HepG2 (cell line): ENCODE measurements at regions not wholly inside any gene's neighbourhood (a gene's known extent, or its start where the extent isn't known, plus 50 kb on each side); places are given as distances from the start of the nearest gene placed in this dataset.

Source experiments
- ASH2L ChIP-seq: fragments of 300-600, 200-600 bp; sonication (generic); IDR thresholded peaks from 2 replicates; pipeline ENCODE4 v1.7.0; 2017; ENCODE audit warnings: low read depth, mild to moderate bottlenecking, moderate library complexity, mixed read lengths, low read length; ENCODE audit not compliant: insufficient read length
- DR1 ChIP-seq: sonication (generic); formaldehyde crosslinking; IDR thresholded peaks from 2 replicates; pipeline ENCODE4 v1.8.0; 2021; ENCODE audit warnings: mild to moderate bottlenecking, missing genetic modification reagents, inconsistent platforms
- FOXP1 ChIP-seq, 2 experiments: fragments of 450-650 bp in 1 of 2; IDR thresholded peaks; 2 replicates each; pipeline ENCODE4 v1.6.1; 2017 to 2018; ENCODE audit warnings: antibody characterized with exemption in 1 of 2
- GPBP1L1 ChIP-seq: sonication (generic); formaldehyde crosslinking; IDR thresholded peaks from 2 replicates; pipeline ENCODE4 v1.5.0; 2020; ENCODE audit warnings: mild to moderate bottlenecking, missing genetic modification reagents
- MIER2 ChIP-seq: IDR thresholded peaks from 2 replicates; pipeline ENCODE4 v1.6.1; 2016; ENCODE audit warnings: missing biosample characterization, missing genetic modification reagents
- NR0B2 ChIP-seq: sonication (generic); formaldehyde crosslinking; IDR thresholded peaks from 2 replicates; pipeline ENCODE4 v1.4.0; 2020; ENCODE audit warnings: mild to moderate bottlenecking, missing genetic modification reagents
- NR2F1 ChIP-seq, 2 experiments: fragments of 450-650 bp in 1 of 2; formaldehyde crosslinking in 1 of 2; IDR thresholded peaks; 2 replicates each; pipeline versions ENCODE4 v1.5.0 to v1.6.1; 2016 to 2020; ENCODE audit warnings: mild to moderate bottlenecking in 1 of 2, missing compliant biosample characterization in 1 of 2, missing genetic modification reagents in 1 of 2, moderate library complexity in 1 of 2
- PCBP1 ChIP-seq: fragments of 200-400 bp; formaldehyde crosslinking; IDR thresholded peaks from 2 replicates; pipeline ENCODE4 v1.6.1; 2017; ENCODE audit warnings: mild to moderate bottlenecking, low read depth, low read length, borderline replicate concordance
- SMARCC2 ChIP-seq: fragments of 450-650 bp; IDR thresholded peaks from 2 replicates; pipeline ENCODE4 v1.6.1; 2017; ENCODE audit warnings: antibody characterized with exemption, mild to moderate bottlenecking
- SP5 ChIP-seq: IDR thresholded peaks from 2 replicates; pipeline ENCODE4 v1.6.1; 2016; ENCODE audit warnings: low read depth, borderline replicate concordance
- ZFP1 ChIP-seq: IDR thresholded peaks from 2 replicates; pipeline ENCODE4 v1.6.1; 2016
- ZFP36L1 ChIP-seq: sonication (generic); formaldehyde crosslinking; IDR thresholded peaks from 2 replicates; pipeline ENCODE4 v1.8.0; 2022; ENCODE audit warnings: mild to moderate bottlenecking, missing genetic modification reagents, moderate library complexity
- ZHX1 ChIP-seq: sonication (generic); formaldehyde crosslinking; IDR thresholded peaks from 2 replicates; pipeline ENCODE4 v1.8.1; 2022; ENCODE audit warnings: low read depth, mild to moderate bottlenecking, missing genetic modification reagents
- ZNF205 ChIP-seq: IDR thresholded peaks from 2 replicates; pipeline ENCODE4 v1.6.1; 2018; ENCODE audit warnings: missing biosample characterization, missing genetic modification reagents
- ZNF329 ChIP-seq: sonication (generic); formaldehyde crosslinking; IDR thresholded peaks from 2 replicates; pipeline ENCODE4 v1.9.0; 2021; ENCODE audit warnings: low read depth, mild to moderate bottlenecking, missing genetic modification reagents
- ZNF34 ChIP-seq: sonication (generic); formaldehyde crosslinking; IDR thresholded peaks from 2 replicates; pipeline ENCODE4 v1.4.0; 2020; ENCODE audit warnings: mild to moderate bottlenecking, missing genetic modification reagents, borderline replicate concordance
- ZNF451 ChIP-seq: sonication (generic); formaldehyde crosslinking; IDR thresholded peaks from 2 replicates; pipeline ENCODE4 v1.5.0; 2020; ENCODE audit warnings: mild to moderate bottlenecking, missing genetic modification reagents
- ZNF503 ChIP-seq: sonication (generic); formaldehyde crosslinking; IDR thresholded peaks from 2 replicates; pipeline ENCODE4 v1.4.0; 2020; ENCODE audit warnings: missing genetic modification reagents
- ZNF691 ChIP-seq: sonication (generic); formaldehyde crosslinking; IDR thresholded peaks from 2 replicates; pipeline ENCODE4 v1.4.0; 2020; ENCODE audit warnings: missing genetic modification reagents, low read depth, mild to moderate bottlenecking, borderline replicate concordance
- ZNF747 ChIP-seq: sonication (generic); formaldehyde crosslinking; IDR thresholded peaks from 2 replicates; pipeline ENCODE4 v1.8.1; 2023; ENCODE audit warnings: missing genetic modification reagents, mild to moderate bottlenecking, borderline replicate concordance
- ZNF777 ChIP-seq: sonication (generic); formaldehyde crosslinking; IDR thresholded peaks from 2 replicates; pipeline ENCODE4 v1.4.0; 2020; ENCODE audit warnings: missing genetic modification reagents
- ZNF850 ChIP-seq: sonication (generic); formaldehyde crosslinking; conservative IDR thresholded peaks from 2 replicates; pipeline ENCODE4 v1.9.0; 2021; ENCODE audit warnings: mild to moderate bottlenecking, missing genetic modification reagents
- ZNF879 ChIP-seq: sonication (generic); formaldehyde crosslinking; IDR thresholded peaks from 2 replicates; pipeline ENCODE4 v1.8.1; 2023; ENCODE audit warnings: missing genetic modification reagents

- TF ChIP-seq ZNF34: no peak; the same call in 1 of the 2 replicates
- no peak for TF ChIP-seq ZNF205
- TF ChIP-seq ZHX1 (CRISPR knock-in tag): no peak
- TF ChIP-seq SP5 (CRISPR knock-in tag): peak; percentile 49; the same call in 1 of the 2 replicates
- no peak for TF ChIP-seq ZNF777
- TF ChIP-seq ZNF879 (CRISPR knock-in tag): no peak
- TF ChIP-seq ZNF747 (CRISPR knock-in tag): no peak
- TF ChIP-seq SMARCC2: no peak
- no peak for TF ChIP-seq GPBP1L1 (CRISPR knock-in tag)
- no peak for TF ChIP-seq MIER2 (CRISPR knock-in tag)
- no peak for TF ChIP-seq NR0B2 (CRISPR knock-in tag)
- TF ChIP-seq ZNF503 (CRISPR knock-in tag): peak; percentile 40; the same call in 1 of the 2 replicates
- TF ChIP-seq ZFP1 (CRISPR knock-in tag): no peak
- peak; percentile 38 for TF ChIP-seq ASH2L
- no peak for TF ChIP-seq ZNF850 (CRISPR knock-in tag)
- TF ChIP-seq NR2F1 (CRISPR knock-in tag; IDR thresholded peaks at IDR 0.05): no peak
- TF ChIP-seq PCBP1: no peak
- no peak for TF ChIP-seq ZNF691 (CRISPR knock-in tag)
- TF ChIP-seq ZNF329 (CRISPR knock-in tag): no peak
- no peak for TF ChIP-seq ZNF451 (CRISPR knock-in tag)
- no peak for TF ChIP-seq ZFP36L1 (CRISPR knock-in tag)
- TF ChIP-seq FOXP1 (IDR thresholded peaks at IDR 0.05): no peak
- peak; percentile 84 for TF ChIP-seq FOXP1 (CRISPR knock-in tag; IDR thresholded peaks at IDR 0.05)
- TF ChIP-seq DR1 (CRISPR knock-in tag): no peak
These were observed 78.3 kb upstream of the PSMA6 start (continued) for GRCh38 chr14:35213869-35214387.
